ENCODE measurements at regions not wholly inside any gene's neighbourhood (a gene's known extent, or its start where the extent isn't known, plus 50 kb on each side); places are given as distances from the start of the nearest gene placed in this dataset.

DNA sequence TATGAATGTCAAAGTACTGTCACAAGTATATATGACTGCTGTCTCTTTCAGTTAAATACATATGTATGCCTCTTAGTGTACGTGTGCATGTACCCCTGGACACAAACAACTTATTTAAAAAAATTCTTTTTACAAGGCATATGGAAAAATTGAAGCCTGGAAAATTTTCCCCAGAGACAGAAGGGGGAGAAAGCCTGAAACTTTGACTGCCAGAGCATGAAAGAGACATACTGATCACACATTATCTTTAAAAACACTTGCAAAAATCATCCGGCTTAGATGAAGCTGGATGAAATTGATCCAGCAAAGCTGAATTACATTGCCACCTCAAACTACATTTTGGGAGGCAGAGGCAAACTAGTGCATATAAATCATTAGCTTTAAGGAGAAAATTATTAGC, 88.0 kb upstream of the NFIB start:
- Histone ChIP-seq H4K8ac (replicated peaks; ENCODE audit: insufficient read length, low read depth, low read length) (no peak overlapping the region), H3K4me2 (ENCODE audit: insufficient read depth, insufficient read length, low read length) (no peak overlapping the region), H2BK12ac (ENCODE audit: insufficient read length, low read depth, low read length) (no peak overlapping the region), H3K23ac (ENCODE audit: insufficient read length, low read depth, low read length) (no peak overlapping the region), H3K4me1 (ENCODE audit: insufficient read depth, low read length) (no peaks in the 10 kb centered on the region), H3T11ph (ENCODE audit: low read length) (no peak overlapping the region), H4K5ac (ENCODE audit: insufficient read length, low read depth, low read length) (no peak overlapping the region), H3K23me2 (ENCODE audit: insufficient read length, low read depth, low read length, poor library complexity, severe bottlenecking) (no peaks in the 10 kb centered on the region), H4K20me1 (ENCODE audit: control insufficient read depth, insufficient read depth, insufficient read length) (no peaks in the 10 kb centered on the region), H3K27ac (ENCODE audit: insufficient read length, low read depth, low read length) (no peak overlapping the region), H2BK15ac (ENCODE audit: low read depth, low read length) (no peak overlapping the region), H3K79me2 (ENCODE audit: insufficient read depth, low read length) (no peaks in the 10 kb centered on the region), H2AFZ (ENCODE audit: low read length) (no peak overlapping the region), H3K14ac (ENCODE audit: insufficient read depth, low read length) (no peak overlapping the region), H2AK5ac (ENCODE audit: insufficient read length, low read length) (no peak overlapping the region), H3K9me3 (ENCODE audit: control insufficient read depth, low read depth, low read length) (no peaks in the 10 kb centered on the region), H2BK120ac (ENCODE audit: low read depth, low read length, poor library complexity, severe bottlenecking) (no peak overlapping the region), H3K27me3 (ENCODE audit: insufficient read depth, low read length) (no peaks in the 10 kb centered on the region), H3K9ac (ENCODE audit: extremely low read depth, insufficient read length, low read length) (no peak overlapping the region), H3K4ac (ENCODE audit: low read depth, low read length) (no peak overlapping the region), H3K79me1 (ENCODE audit: insufficient read depth, low read depth, low read length, poor library complexity, severe bottlenecking) (no peaks in the 10 kb centered on the region), H3K18ac (ENCODE audit: insufficient read length, low read depth, low read length) (no peak overlapping the region), H4K91ac (ENCODE audit: insufficient read length, low read depth, low read length) (no peak overlapping the region), H3K56ac (ENCODE audit: insufficient read length, low read depth, low read length) (no peak overlapping the region), H2BK20ac (ENCODE audit: low read depth, low read length, poor library complexity, severe bottlenecking) (no peak overlapping the region), H2BK5ac (ENCODE audit: insufficient read length, low read length) (no peak overlapping the region)
- TF ChIP-seq, protein P1, sequence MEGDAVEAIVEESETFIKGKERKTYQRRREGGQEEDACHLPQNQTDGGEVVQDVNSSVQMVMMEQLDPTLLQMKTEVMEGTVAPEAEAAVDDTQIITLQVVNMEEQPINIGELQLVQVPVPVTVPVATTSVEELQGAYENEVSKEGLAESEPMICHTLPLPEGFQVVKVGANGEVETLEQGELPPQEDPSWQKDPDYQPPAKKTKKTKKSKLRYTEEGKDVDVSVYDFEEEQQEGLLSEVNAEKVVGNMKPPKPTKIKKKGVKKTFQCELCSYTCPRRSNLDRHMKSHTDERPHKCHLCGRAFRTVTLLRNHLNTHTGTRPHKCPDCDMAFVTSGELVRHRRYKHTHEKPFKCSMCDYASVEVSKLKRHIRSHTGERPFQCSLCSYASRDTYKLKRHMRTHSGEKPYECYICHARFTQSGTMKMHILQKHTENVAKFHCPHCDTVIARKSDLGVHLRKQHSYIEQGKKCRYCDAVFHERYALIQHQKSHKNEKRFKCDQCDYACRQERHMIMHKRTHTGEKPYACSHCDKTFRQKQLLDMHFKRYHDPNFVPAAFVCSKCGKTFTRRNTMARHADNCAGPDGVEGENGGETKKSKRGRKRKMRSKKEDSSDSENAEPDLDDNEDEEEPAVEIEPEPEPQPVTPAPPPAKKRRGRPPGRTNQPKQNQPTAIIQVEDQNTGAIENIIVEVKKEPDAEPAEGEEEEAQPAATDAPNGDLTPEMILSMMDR (conservative IDR thresholded peaks at IDR 0.05) = no peak
- Mint-ChIP-seq H3K36me3 (ENCODE audit: insufficient read depth in 1 of 3, low read depth in 3 of 3) (no peaks in the 10 kb centered on the region; a peak in 1 of 7 replicates), H3K4me3 (no peak overlapping the region), H3K27me3 (ENCODE audit: low read depth) (no peaks in the 10 kb centered on the region), H3K4me1 (peaks cover 12 to 19% of the 10 kb centered on the region in 2 experiments), H3K27ac (no peak overlapping the region), H3K9me3 (no peaks in the 10 kb centered on the region)
- WGBS (ENCODE audit: extremely low coverage, insufficient read length, low lambda C conversion rate) = no CpG with 5 or more reads among the region's 2 CpGs
- no peak for DNase-seq
